Naive thymus-derived CD8-positive, alpha-beta T cell (primary cell): ENCODE measurements at regions not wholly inside any gene's neighbourhood (a gene's known extent, or its start where the extent isn't known, plus 50 kb on each side); places are given as distances from the start of the nearest gene placed in this dataset.
A peak's percentile ranks its signal among the peaks of the same experiment; 100 is the strongest.

Experiments used
- ATAC-seq, 2 donors: fragments of 150-1000 bp; cut with Tn5 transposase in 1 of 2; sonication (Bioruptor Pico), chemical (Tn5 transposase) in 1 of 2; 1 replicate in 1 of 2; 2 replicates in 1 of 2; pipeline ENCODE4 v1.10.0; 2021; ENCODE audit warnings: mild to moderate bottlenecking in 2 of 2, moderate library complexity in 2 of 2
- POLR2A ChIA-PET: fragments of 350-600 bp; sonication (Branson Sonifier 250); formaldehyde crosslinking; loops from one replicate; lab custom pipeline; 2021; ENCODE audit warnings: antibody characterized with exemption; lab: Charles Lee
- DNase-seq, 10 donors: peaks; one replicate each; pipeline versions ENCODE4 v3.0.0 to v3.0.0-alpha.2; 2020 to 2022
- H3K27ac Mint-ChIP-seq, 10 donors: one replicate each; pipeline ENCODE4 v1.8.0; 2020 to 2022; ENCODE audit warnings: mild to moderate bottlenecking in 10 of 10, mixed read lengths in 10 of 10, moderate library complexity in 4 of 10, inconsistent platforms in 1 of 10
- H3K27me3 Mint-ChIP-seq, 5 donors: one replicate each; pipeline ENCODE4 v1.8.0; 2021 to 2022; ENCODE audit warnings: mixed read lengths in 5 of 5
- H3K36me3 Mint-ChIP-seq, 3 donors: one replicate each; pipeline ENCODE4 v1.8.0; 2020 to 2022; ENCODE audit warnings: mixed read lengths in 3 of 3, mild to moderate bottlenecking in 2 of 3, inconsistent platforms in 1 of 3
- H3K4me1 Mint-ChIP-seq, 4 donors: one replicate each; pipeline ENCODE4 v1.8.0; 2021 to 2022; ENCODE audit warnings: mixed read lengths in 4 of 4
- H3K4me3 Mint-ChIP-seq, 10 donors: one replicate each; pipeline ENCODE4 v1.8.0; 2020 to 2022; ENCODE audit warnings: mild to moderate bottlenecking in 10 of 10, mixed read lengths in 10 of 10, moderate library complexity in 6 of 10, inconsistent platforms in 1 of 10
- H3K9me3 Mint-ChIP-seq, 9 donors: one replicate each; pipeline ENCODE4 v1.8.0; 2020 to 2022; ENCODE audit warnings: mixed read lengths in 9 of 9, mild to moderate bottlenecking in 3 of 9, inconsistent platforms in 1 of 9, moderate library complexity in 1 of 9

- H3K9me3 Mint-ChIP-seq, result no peaks in the 10 kb centered on the region
- peaks cover 0 to 14% (median 3%) of the 10 kb centered on the region in 4 donors for H3K4me1 Mint-ChIP-seq
- DNase-seq (no peak), ATAC-seq (no peak)
- no peaks in the 10 kb centered on the region for H3K36me3 Mint-ChIP-seq
- POLR2A ChIA-PET, result interaction anchor here (0.6 kb wide), 1 partner anchor 76 kb away, joined by 3 read pairs; no protein-coding TSS in a partner anchor
- H3K27me3 Mint-ChIP-seq, result peaks cover 15 to 89% (median 44%) of the 10 kb centered on the region in 5 donors
- H3K4me3 Mint-ChIP-seq, result no peak overlapping the region
- H3K27ac Mint-ChIP-seq, result no peak overlapping the region
These were observed 230.2 kb upstream of the IGF1R start for GRCh38 chr15:98418122-98418521.

- Mint-ChIP-seq H3K4me1 (peaks cover 0 to 14% (median 3%) of the 10 kb centered on the region in 4 donors), H3K27ac (peak overlapping the region in 1 of 10 donors; percentile 85), H3K9me3 (no peaks in the 10 kb centered on the region), H3K36me3 (no peaks in the 10 kb centered on the region), H3K4me3 (peak overlapping the region in 1 of 10 donors; percentile 22), H3K27me3 (peaks cover 17 to 90% (median 41%) of the 10 kb centered on the region in 5 donors)
- DNase-seq (no peak), ATAC-seq (no peak)
- POLR2A ChIA-PET, result no interaction called here
These were observed 229.1 kb upstream of the IGF1R start for GRCh38 chr15:98419173-98419780.

- Mint-ChIP-seq H3K9me3 (no peaks in the 10 kb centered on the region), H3K27ac (peak overlapping the region in 1 of 10 donors; percentile 57), H3K4me3 (peak overlapping the region in 6 of 10 donors; percentile 25 to 63 (median 52)), H3K4me1 (peaks cover 0 to 14% (median 3%) of the 10 kb centered on the region in 4 donors), H3K27me3 (peaks cover 19 to 97% (median 46%) of the 10 kb centered on the region in 5 donors), H3K36me3 (no peaks in the 10 kb centered on the region)
- POLR2A ChIA-PET, result no interaction called here
- DNase-seq, result no peak
- no peak for ATAC-seq
These were observed 227.5 kb upstream of the IGF1R start for GRCh38 chr15:98420837-98421236.

- ATAC-seq (peak; percentile 59 to 86), DNase-seq (peak; percentile 19 to 71 (median 56))
- Mint-ChIP-seq H3K9me3 (no peaks in the 10 kb centered on the region), H3K4me1 (peaks cover 0 to 14% (median 3%) of the 10 kb centered on the region in 4 donors), H3K36me3 (no peaks in the 10 kb centered on the region), H3K27me3 (peaks cover 21 to 97% (median 48%) of the 10 kb centered on the region in 5 donors), H3K4me3 (peak overlapping the region in 7 of 10 donors; percentile 26 to 68 (median 57)), H3K27ac (peak overlapping the region in 1 of 10 donors; percentile 57)
- POLR2A ChIA-PET, result no interaction called here
These were observed 226.8 kb upstream of the IGF1R start for GRCh38 chr15:98421419-98422129.

- Mint-ChIP-seq H3K27me3 (peaks cover 20 to 97% (median 46%) of the 10 kb centered on the region in 5 donors), H3K4me3 (peak overlapping the region in 4 of 10 donors; percentile 6 to 68 (median 46)), H3K27ac (no peak overlapping the region), H3K36me3 (no peaks in the 10 kb centered on the region), H3K9me3 (no peaks in the 10 kb centered on the region), H3K4me1 (peaks cover 0 to 14% (median 3%) of the 10 kb centered on the region in 4 donors)
- DNase-seq (no peak), ATAC-seq (no peak)
- POLR2A ChIA-PET, result no interaction called here
These were observed 226.2 kb upstream of the IGF1R start for GRCh38 chr15:98422130-98422478.

GRCh38 chr15:98425173-98425572 is 223.2 kb upstream of the IGF1R start:
- Mint-ChIP-seq H3K27me3 (peaks cover 25 to 95% (median 65%) of the 10 kb centered on the region in 5 donors), H3K27ac (no peak overlapping the region), H3K4me1 (peaks cover 2 to 26% (median 12%) of the 10 kb centered on the region in 4 donors), H3K36me3 (no peaks in the 10 kb centered on the region), H3K9me3 (no peaks in the 10 kb centered on the region), H3K4me3 (no peak overlapping the region)
- DNase-seq, result no peak
- POLR2A ChIA-PET, result no interaction called here
- no peak for ATAC-seq

GRCh38 chr15:98427321-98427720 is 221.0 kb upstream of the IGF1R start:
- H3K27me3 Mint-ChIP-seq, result peaks cover 23 to 95% (median 68%) of the 10 kb centered on the region in 5 donors
- H3K4me1 Mint-ChIP-seq, result peaks cover 2 to 21% (median 5%) of the 10 kb centered on the region in 4 donors
- H3K27ac Mint-ChIP-seq, result no peak overlapping the region

GRCh38 chr15:98428253-98428989 is 219.9 kb upstream of the IGF1R start:
- Mint-ChIP-seq H3K9me3 (no peaks in the 10 kb centered on the region), H3K4me1 (peaks cover 2 to 21% (median 5%) of the 10 kb centered on the region in 4 donors), H3K27me3 (peaks cover 17 to 91% (median 60%) of the 10 kb centered on the region in 5 donors), H3K27ac (no peak overlapping the region), H3K36me3 (no peaks in the 10 kb centered on the region), H3K4me3 (peak overlapping the region; percentile 19 to 73 (median 50))
- DNase-seq (peak; percentile 20 to 65 (median 48)), ATAC-seq (peak; percentile 63 to 74)
- POLR2A ChIA-PET, result no interaction called here

More at GRCh38 chr15:98427321-98427720, 221.0 kb upstream of the IGF1R start:
- no peaks in the 10 kb centered on the region for H3K36me3 Mint-ChIP-seq
- POLR2A ChIA-PET, result no interaction called here
- ATAC-seq (no peak), DNase-seq (no peak)
- H3K9me3 Mint-ChIP-seq, result no peaks in the 10 kb centered on the region
- peak overlapping the region in 6 of 10 donors; percentile 51 to 73 (median 57) for H3K4me3 Mint-ChIP-seq

- DNase-seq, result no peak
- POLR2A ChIA-PET, result no interaction called here
- peaks cover 18 to 71% (median 52%) of the 10 kb centered on the region in 5 donors for H3K27me3 Mint-ChIP-seq
These were observed 217.2 kb upstream of the IGF1R start for GRCh38 chr15:98431171-98431570.

GRCh38 chr15:98433346-98433745 is 215.0 kb upstream of the IGF1R start:
- H3K4me3 Mint-ChIP-seq, result no peak overlapping the region
- POLR2A ChIA-PET, result no interaction called here

More at GRCh38 chr15:98431171-98431570, 217.2 kb upstream of the IGF1R start:
- Mint-ChIP-seq H3K4me3 (no peak overlapping the region), H3K36me3 (no peaks in the 10 kb centered on the region), H3K4me1 (peaks cover 2 to 21% (median 5%) of the 10 kb centered on the region in 4 donors), H3K27ac (no peak overlapping the region), H3K9me3 (no peaks in the 10 kb centered on the region)
- no peak for ATAC-seq

GRCh38 chr15:98433856-98434255 is 214.5 kb upstream of the IGF1R start:
- no peaks in the 10 kb centered on the region for H3K9me3 Mint-ChIP-seq
- peaks cover under 1 to 6% (median 3%) of the 10 kb centered on the region in 4 donors for H3K4me1 Mint-ChIP-seq
- H3K27me3 Mint-ChIP-seq, result peaks cover 10 to 60% (median 41%) of the 10 kb centered on the region in 5 donors
- ATAC-seq (no peak), DNase-seq (no peak)
- H3K36me3 Mint-ChIP-seq, result no peaks in the 10 kb centered on the region
- POLR2A ChIA-PET, result no interaction called here
- no peak overlapping the region for H3K27ac Mint-ChIP-seq
- no peak overlapping the region for H3K4me3 Mint-ChIP-seq

More at GRCh38 chr15:98433346-98433745, 215.0 kb upstream of the IGF1R start:
- Mint-ChIP-seq H3K36me3 (no peaks in the 10 kb centered on the region), H3K27ac (no peak overlapping the region), H3K4me1 (peaks cover 2 to 11% (median 5%) of the 10 kb centered on the region in 4 donors), H3K27me3 (peaks cover 14 to 64% (median 43%) of the 10 kb centered on the region in 5 donors), H3K9me3 (no peaks in the 10 kb centered on the region)
- no peak for ATAC-seq
- DNase-seq, result no peak

- H3K4me1 Mint-ChIP-seq, result peaks cover 0 to 7% (median 4%) of the 10 kb centered on the region in 4 donors
- H3K4me3 Mint-ChIP-seq, result no peak overlapping the region
- H3K9me3 Mint-ChIP-seq, result no peaks in the 10 kb centered on the region
- no peak overlapping the region for H3K27ac Mint-ChIP-seq
- peaks cover 4 to 39% (median 20%) of the 10 kb centered on the region in 5 donors for H3K27me3 Mint-ChIP-seq
- no peak for DNase-seq
- POLR2A ChIA-PET, result no interaction called here
- ATAC-seq, result no peak
- no peaks in the 10 kb centered on the region for H3K36me3 Mint-ChIP-seq
These were observed 210.6 kb upstream of the IGF1R start for GRCh38 chr15:98437752-98438151.
